ENCODE measurements at regions not wholly inside any gene's neighbourhood (a gene's known extent, or its start where the extent isn't known, plus 50 kb on each side); places are given as distances from the start of the nearest gene placed in this dataset.

- Mint-ChIP-seq H3K4me3 (no peak overlapping the region), H3K4me1 (no peaks in the 10 kb centered on the region), H3K9me3 (peaks cover 3% of the 10 kb centered on the region), H3K27ac (ENCODE audit: unreplicated experiment) (no peak overlapping the region), H3K36me3 (ENCODE audit: low read depth) (no peaks in the 10 kb centered on the region), H3K27me3 (ENCODE audit: low read depth) (no peaks in the 10 kb centered on the region)
- DNase-seq (ENCODE audit: low read depth, low spot score) = no peak
- TF ChIP-seq, protein P1, sequence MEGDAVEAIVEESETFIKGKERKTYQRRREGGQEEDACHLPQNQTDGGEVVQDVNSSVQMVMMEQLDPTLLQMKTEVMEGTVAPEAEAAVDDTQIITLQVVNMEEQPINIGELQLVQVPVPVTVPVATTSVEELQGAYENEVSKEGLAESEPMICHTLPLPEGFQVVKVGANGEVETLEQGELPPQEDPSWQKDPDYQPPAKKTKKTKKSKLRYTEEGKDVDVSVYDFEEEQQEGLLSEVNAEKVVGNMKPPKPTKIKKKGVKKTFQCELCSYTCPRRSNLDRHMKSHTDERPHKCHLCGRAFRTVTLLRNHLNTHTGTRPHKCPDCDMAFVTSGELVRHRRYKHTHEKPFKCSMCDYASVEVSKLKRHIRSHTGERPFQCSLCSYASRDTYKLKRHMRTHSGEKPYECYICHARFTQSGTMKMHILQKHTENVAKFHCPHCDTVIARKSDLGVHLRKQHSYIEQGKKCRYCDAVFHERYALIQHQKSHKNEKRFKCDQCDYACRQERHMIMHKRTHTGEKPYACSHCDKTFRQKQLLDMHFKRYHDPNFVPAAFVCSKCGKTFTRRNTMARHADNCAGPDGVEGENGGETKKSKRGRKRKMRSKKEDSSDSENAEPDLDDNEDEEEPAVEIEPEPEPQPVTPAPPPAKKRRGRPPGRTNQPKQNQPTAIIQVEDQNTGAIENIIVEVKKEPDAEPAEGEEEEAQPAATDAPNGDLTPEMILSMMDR (conservative IDR thresholded peaks at IDR 0.05) = no peak
Measured at GRCh38 chr2:180742801-180743200, 237.6 kb upstream of the UBE2E3 start.

GRCh38 chr2:180739070-180739469 is 241.3 kb upstream of the UBE2E3 start:
- Mint-ChIP-seq H3K4me3 (no peak overlapping the region), H3K4me1 (no peaks in the 10 kb centered on the region), H3K36me3 (ENCODE audit: low read depth) (no peaks in the 10 kb centered on the region), H3K27ac (ENCODE audit: unreplicated experiment) (no peak overlapping the region), H3K9me3 (no peaks in the 10 kb centered on the region), H3K27me3 (ENCODE audit: low read depth) (no peaks in the 10 kb centered on the region)
- DNase-seq (ENCODE audit: low read depth, low spot score) = no peak
- TF ChIP-seq, protein P1 (conservative IDR thresholded peaks at IDR 0.05) = no peak

DNA sequence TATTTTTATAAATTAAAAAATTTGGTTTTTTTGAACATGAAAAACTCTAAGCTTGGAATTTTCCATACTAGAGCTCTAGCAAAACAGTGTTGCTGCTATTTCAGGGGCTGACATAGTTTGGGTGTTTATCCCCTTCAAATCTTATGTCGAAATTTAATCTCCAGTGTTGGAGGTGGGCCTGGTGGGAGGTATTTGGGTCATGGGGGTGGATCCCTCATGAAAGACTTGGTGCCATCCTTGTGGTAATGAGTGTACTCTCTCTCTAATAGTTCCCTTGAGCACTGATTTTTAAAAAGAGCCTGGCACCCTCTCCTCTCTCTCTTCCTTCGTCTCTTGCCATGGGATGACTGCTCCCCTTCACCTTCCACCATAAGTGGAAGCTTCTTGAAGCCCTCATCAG is 244.6 kb upstream of the UBE2E3 start:
- Mint-ChIP-seq H3K27ac (ENCODE audit: unreplicated experiment) (no peak overlapping the region), H3K9me3 (no peaks in the 10 kb centered on the region), H3K27me3 (ENCODE audit: low read depth) (no peaks in the 10 kb centered on the region), H3K36me3 (ENCODE audit: low read depth) (no peaks in the 10 kb centered on the region), H3K4me1 (no peaks in the 10 kb centered on the region), H3K4me3 (no peak overlapping the region)
- no peak for DNase-seq (ENCODE audit: low read depth, low spot score)
- TF ChIP-seq, protein P1 (conservative IDR thresholded peaks at IDR 0.05) = no peak

- H3K4me1 Mint-ChIP-seq = no peaks in the 10 kb centered on the region
- TF ChIP-seq, protein P1 (conservative IDR thresholded peaks at IDR 0.05) = no peak
- H3K27ac Mint-ChIP-seq (ENCODE audit: unreplicated experiment) = no peak overlapping the region
- no peak overlapping the region for H3K4me3 Mint-ChIP-seq
- no peaks in the 10 kb centered on the region for H3K36me3 Mint-ChIP-seq (ENCODE audit: low read depth)
- H3K9me3 Mint-ChIP-seq = no peaks in the 10 kb centered on the region
- H3K27me3 Mint-ChIP-seq (ENCODE audit: low read depth) = no peaks in the 10 kb centered on the region
- no peak for DNase-seq (ENCODE audit: low read depth, low spot score)
Measured at GRCh38 chr2:180734382-180734781, 246.0 kb upstream of the UBE2E3 start.

DNA sequence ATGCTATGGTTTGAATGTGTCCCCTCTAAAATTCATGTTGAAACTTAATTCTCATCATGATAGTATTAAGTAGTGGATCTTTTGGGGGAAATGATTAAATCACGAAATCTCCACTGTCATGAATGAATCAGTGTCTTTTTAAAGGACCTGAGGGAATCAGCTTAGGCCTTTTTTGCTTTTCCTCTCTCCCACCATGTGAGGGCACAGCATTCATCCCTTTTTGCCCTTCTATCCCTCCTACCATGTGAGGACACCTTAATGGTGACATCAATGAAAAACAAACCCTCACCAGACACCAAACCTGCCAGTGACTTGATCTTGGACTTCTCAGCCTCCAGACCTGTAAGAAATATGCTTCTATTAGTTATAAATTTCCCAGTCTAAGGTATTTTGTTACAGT is 247.1 kb upstream of the UBE2E3 start:
- H3K27ac Mint-ChIP-seq (ENCODE audit: unreplicated experiment) = no peak overlapping the region
- H3K4me3 Mint-ChIP-seq = no peak overlapping the region
- no peaks in the 10 kb centered on the region for H3K27me3 Mint-ChIP-seq (ENCODE audit: low read depth)
- DNase-seq (ENCODE audit: low read depth, low spot score) = no peak
- H3K36me3 Mint-ChIP-seq (ENCODE audit: low read depth) = no peaks in the 10 kb centered on the region
- H3K9me3 Mint-ChIP-seq = no peaks in the 10 kb centered on the region
- no peaks in the 10 kb centered on the region for H3K4me1 Mint-ChIP-seq
- TF ChIP-seq, protein P1 (conservative IDR thresholded peaks at IDR 0.05) = no peak

- Mint-ChIP-seq H3K4me3 (no peak overlapping the region), H3K27me3 (ENCODE audit: low read depth) (no peaks in the 10 kb centered on the region), H3K9me3 (no peaks in the 10 kb centered on the region), H3K36me3 (ENCODE audit: low read depth) (no peaks in the 10 kb centered on the region), H3K4me1 (no peaks in the 10 kb centered on the region), H3K27ac (ENCODE audit: unreplicated experiment) (no peak overlapping the region)
- no peak for DNase-seq (ENCODE audit: low read depth, low spot score)
- TF ChIP-seq, protein P1 (conservative IDR thresholded peaks at IDR 0.05) = no peak
Measured at GRCh38 chr2:180732337-180732736, 248.1 kb upstream of the UBE2E3 start.
